SK-N-SH (cell line): ENCODE measurements at regions not wholly inside any gene's neighbourhood (a gene's known extent, or its start where the extent isn't known, plus 50 kb on each side); places are given as distances from the start of the nearest gene placed in this dataset.
A peak's percentile ranks its signal among the peaks of the same experiment; 100 is the strongest.
"Not testable (repeated sequence)": the region's sequence is repeated elsewhere in the genome, so short reads cannot be mapped to it uniquely, and the experiment has no call there.

ENCODE experiments used
- CTCF ChIA-PET: fragments of 300-600, 350-600 bp; formaldehyde crosslinking; extraction: SDS; loops from one replicate; lab custom pipeline; 2021; lab: Yijun Ruan, JAX
- POLR2A ChIA-PET: fragments of 350-600 bp; sonication (Branson Sonifier 250); formaldehyde crosslinking; extraction: SDS; loops from one replicate; lab custom pipeline; 2020; ENCODE audit warnings: antibody characterized with exemption, inconsistent platforms; lab: Yijun Ruan, JAX
- DNase-seq: peaks from one replicate; pipeline ENCODE4 v3.0.0; 2012
- H2AFZ ChIP-seq: fragments of 200-600 bp; sonication (generic); 2 replicates; pipeline ENCODE4 v1.8.1; 2016; ENCODE audit warnings: antibody characterized with exemption, mild to moderate bottlenecking, low read depth
- H3F3A ChIP-seq: fragments of 200-600 bp; sonication (generic); replicated peaks from 2 replicates; pipeline ENCODE3; 2016; ENCODE audit warnings: antibody characterized with exemption, mild to moderate bottlenecking; ENCODE audit not compliant: insufficient read depth
- H3K27ac ChIP-seq, 2 experiments: fragments of 200-500 bp in 1 of 2; fragments of 200-600 bp in 1 of 2; sonication (Bioruptor generic) in 1 of 2; sonication (generic), shearing (Covaris generic) in 1 of 2; 2 replicates each; pipeline versions ENCODE4 v1.5.1 to v1.6.1; 2014 to 2016; ENCODE audit warnings: low read depth in 2 of 2, inconsistent platforms in 1 of 2, low read length in 1 of 2, mild to moderate bottlenecking in 1 of 2, mixed read lengths in 1 of 2
- H3K27me3 ChIP-seq: fragments of 200-600 bp; sonication (generic), shearing (Covaris generic); 2 replicates; pipeline ENCODE4 v1.6.1; 2016; ENCODE audit warnings: mixed run types; ENCODE audit not compliant: insufficient read depth
- H3K36me3 ChIP-seq, 2 experiments: fragments of 200-500 bp in 1 of 2; fragments of 200-600 bp in 1 of 2; sonication (Bioruptor generic) in 1 of 2; sonication (generic) in 1 of 2; replicated peaks in 1 of 2; 2 replicates each; pipeline versions ENCODE3 to v1.5.1; 2014 to 2016; ENCODE audit warnings: low read length in 1 of 2, mild to moderate bottlenecking in 1 of 2; ENCODE audit not compliant: insufficient read depth in 2 of 2, control insufficient read depth in 1 of 2
- H3K4me1 ChIP-seq, 2 experiments: fragments of 200-500 bp in 1 of 2; fragments of 200-600 bp in 1 of 2; sonication (Bioruptor generic) in 1 of 2; sonication (generic), shearing (Covaris generic) in 1 of 2; 2 replicates each; pipeline versions ENCODE4 v1.5.1 to v1.6.1; 2014 to 2016; ENCODE audit warnings: low read depth in 1 of 2, low read length in 1 of 2, mixed run types in 1 of 2; ENCODE audit not compliant: insufficient read depth in 2 of 2, control insufficient read depth in 1 of 2
- H3K4me2 ChIP-seq: fragments of 200-600 bp; sonication (generic), shearing (Covaris generic); 2 replicates; pipeline ENCODE4 v1.6.1; 2017; ENCODE audit warnings: mixed run types
- H3K4me3 ChIP-seq, 2 experiments: fragments of 200-500 bp in 1 of 2; fragments of 200-600 bp in 1 of 2; sonication (Bioruptor generic) in 1 of 2; sonication (generic), shearing (Covaris generic) in 1 of 2; 2 replicates each; pipeline versions ENCODE4 v1.5.1 to v1.8.1; 2014 to 2016; ENCODE audit warnings: low read depth in 2 of 2, inconsistent platforms in 1 of 2, low read length in 1 of 2, mild to moderate bottlenecking in 1 of 2, mixed read lengths in 1 of 2, moderate library complexity in 1 of 2
- H3K79me2 ChIP-seq: fragments of 200-600 bp; sonication (generic); 2 replicates; pipeline ENCODE4 v1.8.1; 2017; ENCODE audit warnings: mild to moderate bottlenecking; ENCODE audit not compliant: insufficient read depth
- H3K9ac ChIP-seq: fragments of 200-600 bp; sonication (generic); 2 replicates; pipeline ENCODE4 v1.6.1; 2017; ENCODE audit warnings: mixed run types
- H3K9me2 ChIP-seq: fragments of 200-600 bp; sonication (generic); 2 replicates; pipeline ENCODE4 v1.6.1; 2017; ENCODE audit warnings: mixed run types
- H3K9me3 ChIP-seq: fragments of 200-600 bp; sonication (generic); 2 replicates; pipeline ENCODE4 v1.6.1; 2017; ENCODE audit warnings: mixed run types, mild to moderate bottlenecking, moderate library complexity
- H4K20me1 ChIP-seq: fragments of 200-600 bp; sonication (generic); 2 replicates; pipeline ENCODE4 v1.6.1; 2017; ENCODE audit warnings: mild to moderate bottlenecking, mixed run types; ENCODE audit not compliant: insufficient read depth
- WGBS: methylation state at CpG from one replicate; pipeline ENCODE4 v1.1.6; 2017; ENCODE audit warnings: low lambda C conversion rate; 5-methylcytosine and 5-hydroxymethylcytosine counted together

GRCh38 chr20:30675988-30676564 is 581.4 kb upstream of the DEFB115 start:
- WGBS = 13% methylated on average over 6 of the region's 6 CpGs
- H3K4me1 ChIP-seq, H2AFZ ChIP-seq, POLR2A ChIA-PET, H3K4me3 ChIP-seq, CTCF ChIA-PET, DNase-seq, H3K4me2 ChIP-seq, H3F3A ChIP-seq, H3K9ac ChIP-seq, H3K36me3 ChIP-seq, H3K27me3 ChIP-seq, H3K9me3 ChIP-seq, H3K9me2 ChIP-seq, H3K79me2 ChIP-seq, H3K27ac ChIP-seq, H4K20me1 ChIP-seq: not testable (repeated sequence)

- H3K79me2 ChIP-seq, CTCF ChIA-PET, H3K9me2 ChIP-seq, H3K36me3 ChIP-seq, DNase-seq, H3K4me3 ChIP-seq, H3K4me2 ChIP-seq, H2AFZ ChIP-seq, H3K9me3 ChIP-seq, H3K27me3 ChIP-seq, H3K9ac ChIP-seq, H3K4me1 ChIP-seq, POLR2A ChIA-PET, H4K20me1 ChIP-seq, H3F3A ChIP-seq, H3K27ac ChIP-seq: not testable (repeated sequence)
- WGBS = 17% methylated on average over 4 of the region's 4 CpGs
Measured at GRCh38 chr20:30682236-30682635, 575.2 kb upstream of the DEFB115 start.

GRCh38 chr20:30712861-30713260 is 544.6 kb upstream of the DEFB115 start:
- H3K27ac ChIP-seq, H3K79me2 ChIP-seq, H3K27me3 ChIP-seq, H2AFZ ChIP-seq, H4K20me1 ChIP-seq, H3F3A ChIP-seq, DNase-seq, CTCF ChIA-PET, H3K4me3 ChIP-seq, H3K9me2 ChIP-seq, H3K4me2 ChIP-seq, H3K4me1 ChIP-seq, POLR2A ChIA-PET, H3K36me3 ChIP-seq, H3K9me3 ChIP-seq, H3K9ac ChIP-seq: not testable (repeated sequence)
- 25% methylated on average over 3 of the region's 3 CpGs for WGBS

- H3K27ac ChIP-seq, POLR2A ChIA-PET, H3K79me2 ChIP-seq, H4K20me1 ChIP-seq, H3K4me1 ChIP-seq, H3F3A ChIP-seq, H2AFZ ChIP-seq, H3K4me3 ChIP-seq, H3K9me2 ChIP-seq, H3K9ac ChIP-seq, H3K27me3 ChIP-seq, H3K4me2 ChIP-seq, H3K9me3 ChIP-seq, CTCF ChIA-PET, DNase-seq, H3K36me3 ChIP-seq: not testable (repeated sequence)
- 16% methylated on average over 6 of the region's 6 CpGs for WGBS
Measured at GRCh38 chr20:30719415-30720199, 537.9 kb upstream of the DEFB115 start.

GRCh38 chr20:30723511-30723910 is 534.0 kb upstream of the DEFB115 start:
- H3K79me2 ChIP-seq, H3K9ac ChIP-seq, H3K27ac ChIP-seq, POLR2A ChIA-PET, H3F3A ChIP-seq, H2AFZ ChIP-seq, H3K9me2 ChIP-seq, DNase-seq, CTCF ChIA-PET, H3K36me3 ChIP-seq, H4K20me1 ChIP-seq, H3K9me3 ChIP-seq, H3K27me3 ChIP-seq, H3K4me1 ChIP-seq: not testable (repeated sequence)
- Histone ChIP-seq H3K4me2 (peak overlapping the region; percentile 65; the same call in 1 of the 2 replicates), H3K4me3 (peak overlapping the region; percentile 35 to 38; a peak in 3 of 4 replicates)
- no CpG with 5 or more reads among the region's 27 CpGs for WGBS

- H3K9ac ChIP-seq, H3K36me3 ChIP-seq, H3K9me3 ChIP-seq, POLR2A ChIA-PET, H3K27me3 ChIP-seq, CTCF ChIA-PET, H3K9me2 ChIP-seq, H3F3A ChIP-seq, H3K27ac ChIP-seq, H3K4me1 ChIP-seq, H2AFZ ChIP-seq, H3K79me2 ChIP-seq, H4K20me1 ChIP-seq: not testable (repeated sequence)
- Histone ChIP-seq H3K4me3 (peak overlapping the region; percentile 35 to 38; a peak in 3 of 4 replicates), H3K4me2 (peak overlapping the region; percentile 65)
- 9% methylated on average over 11 of the region's 51 CpGs for WGBS
- peak; percentile 34 for DNase-seq
Measured at GRCh38 chr20:30723934-30724687, 533.4 kb upstream of the DEFB115 start.
